OCI-LY7 (cell line): ENCODE measurements at regions not wholly inside any gene's neighbourhood (a gene's known extent, or its start where the extent isn't known, plus 50 kb on each side); places are given as distances from the start of the nearest gene placed in this dataset.

Experiments
- BruUV-seq: library from RNA; stranded (reverse); fragments of 400-500 nt; replicated peaks from 2 replicates; lab custom pipeline; 2021; lab: Mats Ljungman, UMichigan
- CTCF ChIA-PET: fragments of 300-600 bp; sonication (Branson Sonifier 250); formaldehyde crosslinking; loops from one replicate; lab custom pipeline; 2022; ENCODE audit warnings: antibody characterized with exemption; ENCODE audit not compliant: unreplicated experiment; lab: Charles Lee
- POLR2A ChIA-PET: fragments of 300-600 bp; sonication (Branson Sonifier 250); formaldehyde crosslinking; loops from one replicate; lab custom pipeline; 2022; ENCODE audit warnings: antibody characterized with exemption; lab: Charles Lee
- DNase-seq: peaks from one replicate; pipeline ENCODE4 v3.0.0-alpha.2; 2015; ENCODE audit warnings: low spot score
- H2AFZ ChIP-seq: fragments of 200-600 bp; sonication (generic), shearing (Covaris generic); 2 replicates; pipeline ENCODE4 v1.6.1; 2014; ENCODE audit warnings: mild to moderate bottlenecking, antibody characterized with exemption, low read length, moderate library complexity
- H3K27ac ChIP-seq: fragments of 200-600 bp; sonication (generic); 2 replicates; pipeline ENCODE4 v1.5.1; 2014; ENCODE audit warnings: mixed run types, low read depth, mild to moderate bottlenecking, moderate library complexity, low read length, inconsistent platforms; ENCODE audit not compliant: poor library complexity, severe bottlenecking
- H3K36me3 ChIP-seq: fragments of 200-600 bp; sonication (generic); 2 replicates; pipeline ENCODE4 v1.6.1; 2014; ENCODE audit warnings: mild to moderate bottlenecking, antibody characterized with exemption, low read length, moderate library complexity, mixed read lengths; ENCODE audit not compliant: insufficient read depth
- H3K4me1 ChIP-seq: fragments of 200-600 bp; sonication (generic); 2 replicates; pipeline ENCODE4 v1.5.1; 2014; ENCODE audit warnings: mild to moderate bottlenecking, low read length; ENCODE audit not compliant: insufficient read depth, poor library complexity, severe bottlenecking
- H3K4me2 ChIP-seq: fragments of 200-600 bp; sonication (generic); 2 replicates; pipeline ENCODE4 v1.6.1; 2014; ENCODE audit warnings: mild to moderate bottlenecking, low read length
- H3K4me3 ChIP-seq: fragments of 200-600 bp; sonication (generic); 2 replicates; pipeline ENCODE4 v1.5.1; 2014; ENCODE audit warnings: mild to moderate bottlenecking, low read depth, low read length; ENCODE audit not compliant: poor library complexity, severe bottlenecking
- H3K79me2 ChIP-seq: fragments of 200-600 bp; sonication (generic); 2 replicates; pipeline ENCODE4 v1.6.1; 2016; ENCODE audit warnings: low read depth, mild to moderate bottlenecking, low read length, moderate library complexity, mixed read lengths; ENCODE audit not compliant: insufficient read depth
- H3K9me2 ChIP-seq: fragments of 200-600 bp; sonication (generic); 2 replicates; pipeline ENCODE4 v1.6.1; 2016; ENCODE audit warnings: mild to moderate bottlenecking, low read length, mixed read lengths; ENCODE audit not compliant: insufficient read depth
- H3K9me3 ChIP-seq: fragments of 200-600 bp; sonication (generic); 2 replicates; pipeline ENCODE4 v1.6.1; 2014; ENCODE audit warnings: mild to moderate bottlenecking, mixed run types, low read length, mixed read lengths
- H4K20me1 ChIP-seq: fragments of 200-600 bp; sonication (generic); 2 replicates; pipeline ENCODE4 v1.6.1; 2014; ENCODE audit warnings: mild to moderate bottlenecking, antibody characterized with exemption, low read length, moderate library complexity, mixed read lengths; ENCODE audit not compliant: insufficient read depth
- EZH2phosphoT487 ChIP-seq: fragments of 200-600 bp; sonication (generic); IDR thresholded peaks from 2 replicates; pipeline ENCODE4 v1.6.1; 2018; ENCODE audit warnings: low read depth, borderline replicate concordance, mild to moderate bottlenecking, mixed run types, antibody characterized with exemption, low read length, moderate library complexity, mixed read lengths
- intact Hi-C: fragments of 100-400 bp; cut with micrococcal nuclease; formaldehyde crosslinking; loops from one replicate; pipeline ENCODE4 v1.10.0; 2022; ENCODE audit not compliant: unreplicated experiment
- TF ChIP-seq, protein P1 (sequence below): fragments of 200-600 bp; sonication (generic); conservative IDR thresholded peaks from 2 replicates; pipeline ENCODE4 v1.5.1; 2014; ENCODE audit warnings: mild to moderate bottlenecking, antibody characterized with exemption, low read length, moderate library complexity, mixed read lengths

GRCh38 chr3:73225991-73226390 is 164.5 kb downstream of the EBLN2 start:
- Histone ChIP-seq H3K4me3 (no peak overlapping the region), H2AFZ (no peak overlapping the region), H3K36me3 (no peaks in the 10 kb centered on the region), H4K20me1 (no peaks in the 10 kb centered on the region), H3K4me1 (no peaks in the 10 kb centered on the region), H3K4me2 (no peak overlapping the region), H3K9me2 (no peaks in the 10 kb centered on the region), H3K9me3 (no peaks in the 10 kb centered on the region), H3K27ac (no peak overlapping the region), H3K79me2 (no peaks in the 10 kb centered on the region)
- TF ChIP-seq, protein P1, sequence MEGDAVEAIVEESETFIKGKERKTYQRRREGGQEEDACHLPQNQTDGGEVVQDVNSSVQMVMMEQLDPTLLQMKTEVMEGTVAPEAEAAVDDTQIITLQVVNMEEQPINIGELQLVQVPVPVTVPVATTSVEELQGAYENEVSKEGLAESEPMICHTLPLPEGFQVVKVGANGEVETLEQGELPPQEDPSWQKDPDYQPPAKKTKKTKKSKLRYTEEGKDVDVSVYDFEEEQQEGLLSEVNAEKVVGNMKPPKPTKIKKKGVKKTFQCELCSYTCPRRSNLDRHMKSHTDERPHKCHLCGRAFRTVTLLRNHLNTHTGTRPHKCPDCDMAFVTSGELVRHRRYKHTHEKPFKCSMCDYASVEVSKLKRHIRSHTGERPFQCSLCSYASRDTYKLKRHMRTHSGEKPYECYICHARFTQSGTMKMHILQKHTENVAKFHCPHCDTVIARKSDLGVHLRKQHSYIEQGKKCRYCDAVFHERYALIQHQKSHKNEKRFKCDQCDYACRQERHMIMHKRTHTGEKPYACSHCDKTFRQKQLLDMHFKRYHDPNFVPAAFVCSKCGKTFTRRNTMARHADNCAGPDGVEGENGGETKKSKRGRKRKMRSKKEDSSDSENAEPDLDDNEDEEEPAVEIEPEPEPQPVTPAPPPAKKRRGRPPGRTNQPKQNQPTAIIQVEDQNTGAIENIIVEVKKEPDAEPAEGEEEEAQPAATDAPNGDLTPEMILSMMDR = no peak
- CTCF ChIA-PET = no interaction called here
- no peak for DNase-seq
- intact Hi-C loops = no loop called here
- BruUV-seq = no TSS peak
- POLR2A ChIA-PET = no interaction called here

- intact Hi-C loops = no loop called here
These were observed 166.5 kb downstream of the EBLN2 start for GRCh38 chr3:73228000-73228399.

GRCh38 chr3:73228437-73228836 is 167.0 kb downstream of the EBLN2 start:
- intact Hi-C loops = no loop called here
- Histone ChIP-seq H3K79me2 (no peaks in the 10 kb centered on the region), H3K4me1 (no peaks in the 10 kb centered on the region), H3K9me3 (no peaks in the 10 kb centered on the region), H2AFZ (no peak overlapping the region), H3K9me2 (no peaks in the 10 kb centered on the region), H3K36me3 (no peaks in the 10 kb centered on the region), H4K20me1 (no peaks in the 10 kb centered on the region), H3K27ac (no peak overlapping the region), H3K4me2 (no peak overlapping the region), H3K4me3 (no peak overlapping the region)
- DNase-seq = no peak
- BruUV-seq = no TSS peak
- ChIA-PET POLR2A (no interaction called here), CTCF (no interaction called here)
- TF ChIP-seq, protein P1 = no peak

More at GRCh38 chr3:73228000-73228399, 166.5 kb downstream of the EBLN2 start:
- BruUV-seq = no TSS peak
- no peak for DNase-seq
- Histone ChIP-seq H3K4me1 (no peaks in the 10 kb centered on the region), H2AFZ (no peak overlapping the region), H3K4me3 (no peak overlapping the region), H3K27ac (no peak overlapping the region), H3K36me3 (no peaks in the 10 kb centered on the region), H3K4me2 (no peak overlapping the region), H4K20me1 (no peaks in the 10 kb centered on the region), H3K79me2 (no peaks in the 10 kb centered on the region), H3K9me2 (no peaks in the 10 kb centered on the region), H3K9me3 (no peaks in the 10 kb centered on the region)
- TF ChIP-seq EZH2phosphoT487 = no peak
- TF ChIP-seq, protein P1 = no peak
- ChIA-PET CTCF (no interaction called here), POLR2A (no interaction called here)
